IMR-90 (cell line): ENCODE measurements at regions not wholly inside any gene's neighbourhood (a gene's known extent, or its start where the extent isn't known, plus 50 kb on each side); places are given as distances from the start of the nearest gene placed in this dataset.

Source experiments
- ATAC-seq: fragments of 200-7000 bp; cut with Tn5 transposase; 2 replicates; pipeline ENCODE4 v1.9.1; 2020; ENCODE audit warnings: low read depth, mild to moderate bottlenecking, moderate library complexity
- BruUV-seq: library from RNA; stranded (reverse); fragments of 400-500 nt; replicated peaks from 2 replicates; lab custom pipeline; 2021; lab: Mats Ljungman, UMichigan
- CTCF ChIA-PET: fragments of 300-600 bp; formaldehyde crosslinking; extraction: SDS; loops from one replicate; lab custom pipeline; 2021; ENCODE audit warnings: antibody characterized with exemption; lab: Yijun Ruan, JAX
- POLR2A ChIA-PET: fragments of 300-600 bp; sonication (Branson Sonifier 250); formaldehyde crosslinking; loops from one replicate; lab custom pipeline; 2022; ENCODE audit warnings: antibody characterized with exemption; ENCODE audit not compliant: unreplicated experiment; lab: Charles Lee
- DNase-seq: peaks from one replicate; pipeline ENCODE4 v3.0.0; 2013
- H2AFZ ChIP-seq: replicated peaks from 2 replicates; pipeline ENCODE3; 2013; ENCODE audit warnings: low read length, mild to moderate bottlenecking; ENCODE audit not compliant: poor library complexity
- H2AK5ac ChIP-seq: 2 replicates; pipeline ENCODE4 v1.6.1; 2013; ENCODE audit warnings: low read depth, low read length, inconsistent platforms
- H2AK9ac ChIP-seq: replicated peaks from 2 replicates; pipeline ENCODE3; 2013; ENCODE audit warnings: mild to moderate bottlenecking, low read depth, low read length, moderate library complexity; ENCODE audit not compliant: poor library complexity
- H2BK120ac ChIP-seq: 2 replicates; pipeline ENCODE4 v1.6.1; 2013; ENCODE audit warnings: low read depth, low read length, inconsistent platforms
- H2BK15ac ChIP-seq: 3 replicates; pipeline ENCODE4 v1.6.1; 2013; ENCODE audit warnings: low read depth, low read length, inconsistent platforms
- H2BK20ac ChIP-seq: 2 replicates; pipeline ENCODE4 v1.6.1; 2013; ENCODE audit warnings: low read depth, mild to moderate bottlenecking, inconsistent platforms, low read length, moderate library complexity
- H2BK5ac ChIP-seq: 2 replicates; pipeline ENCODE4 v1.6.1; 2013; ENCODE audit warnings: mild to moderate bottlenecking, low read depth, low read length, inconsistent platforms; ENCODE audit not compliant: poor library complexity, severe bottlenecking
- H3K14ac ChIP-seq: replicated peaks from 2 replicates; pipeline ENCODE4 v1.6.1; 2013; ENCODE audit warnings: low read depth, low read length, inconsistent platforms
- H3K18ac ChIP-seq: 2 replicates; pipeline ENCODE4 v1.6.1; 2013; ENCODE audit warnings: low read depth, low read length, control low read depth
- H3K23ac ChIP-seq: 2 replicates; pipeline ENCODE4 v1.6.1; 2013; ENCODE audit warnings: low read depth, low read length, inconsistent platforms
- H3K27ac ChIP-seq: 2 replicates; pipeline ENCODE4 v1.5.1; 2013; ENCODE audit warnings: mild to moderate bottlenecking, control low read depth, low read length; ENCODE audit not compliant: insufficient read depth
- H3K27me3 ChIP-seq: 2 replicates; pipeline ENCODE4 v1.6.1; 2013; ENCODE audit warnings: low read length; ENCODE audit not compliant: control insufficient read depth, insufficient read depth
- H3K36me3 ChIP-seq: 2 replicates; pipeline ENCODE4 v1.6.1; 2013; ENCODE audit warnings: low read length, mixed read lengths; ENCODE audit not compliant: control insufficient read depth, insufficient read depth
- H3K4ac ChIP-seq: 2 replicates; pipeline ENCODE4 v1.6.1; 2013; ENCODE audit warnings: low read depth, low read length, inconsistent platforms
- H3K4me1 ChIP-seq: 2 replicates; pipeline ENCODE4 v1.6.1; 2013; ENCODE audit warnings: low read length, mixed read lengths; ENCODE audit not compliant: control insufficient read depth, insufficient read depth
- H3K4me2 ChIP-seq: 2 replicates; pipeline ENCODE4 v1.6.1; 2013; ENCODE audit warnings: low read depth, mild to moderate bottlenecking, control low read depth, low read length, moderate library complexity
- H3K4me3 ChIP-seq: 2 replicates; pipeline ENCODE4 v1.5.1; 2013; ENCODE audit warnings: low read depth, mild to moderate bottlenecking, control low read depth, low read length, moderate library complexity; ENCODE audit not compliant: insufficient read depth
- H3K56ac ChIP-seq: 2 replicates; pipeline ENCODE4 v1.6.1; 2013; ENCODE audit warnings: low read length, inconsistent platforms; ENCODE audit not compliant: insufficient read depth; ENCODE audit errors: extremely low read depth
- H3K79me1 ChIP-seq, 2 experiments: 2 replicates each; pipeline ENCODE4 v1.6.1; 2013; ENCODE audit warnings: low read length in 2 of 2, inconsistent platforms in 1 of 2, low read depth in 1 of 2
- H3K9ac ChIP-seq: 2 replicates; pipeline ENCODE4 v1.6.1; 2013; ENCODE audit warnings: low read depth, low read length, control low read depth
- H3K9me1 ChIP-seq: 2 replicates; pipeline ENCODE4 v1.6.1; 2013; ENCODE audit warnings: low read length, inconsistent platforms; ENCODE audit not compliant: insufficient read depth
- H3K9me3 ChIP-seq: 2 replicates; pipeline ENCODE4 v1.6.1; 2013; ENCODE audit warnings: low read length; ENCODE audit not compliant: control insufficient read depth, insufficient read depth
- H4K20me1 ChIP-seq: 2 replicates; pipeline ENCODE4 v1.6.1; 2013; ENCODE audit warnings: low read length, inconsistent platforms; ENCODE audit not compliant: insufficient read depth
- H4K5ac ChIP-seq: 2 replicates; pipeline ENCODE4 v1.6.1; 2013; ENCODE audit warnings: mild to moderate bottlenecking, low read depth, low read length, control low read depth
- H4K8ac ChIP-seq, 2 experiments: 2 replicates each; pipeline ENCODE4 v1.6.1; 2013; ENCODE audit warnings: low read depth in 2 of 2, low read length in 2 of 2, control low read depth in 1 of 2, inconsistent platforms in 1 of 2
- H4K91ac ChIP-seq: 2 replicates; pipeline ENCODE4 v1.6.1; 2013; ENCODE audit warnings: low read depth, low read length, inconsistent platforms; ENCODE audit not compliant: insufficient read depth
- FOS ChIP-seq: fragments of 150-350 bp; IDR thresholded peaks from 2 replicates; pipeline ENCODE4 v1.6.1; 2016; ENCODE audit warnings: low read depth, low read length
- MXI1 ChIP-seq: IDR thresholded peaks from 2 replicates; pipeline ENCODE4 v1.6.1; 2012; ENCODE audit warnings: low read depth, mild to moderate bottlenecking, low read length, moderate library complexity, borderline replicate concordance
- NFE2L2 ChIP-seq: fragments of 150-350 bp; IDR thresholded peaks from 2 replicates; pipeline ENCODE4 v1.6.1; 2016; ENCODE audit warnings: low read depth, mild to moderate bottlenecking, low read length
- USF2 ChIP-seq: fragments of 150-350 bp; IDR thresholded peaks from 2 replicates; pipeline ENCODE4 v1.6.1; 2017; ENCODE audit warnings: mild to moderate bottlenecking, antibody characterized with exemption, low read length, low read depth
- WGBS, 2 experiments: methylation state at CpG; one replicate each; pipeline versions ENCODE4 v1.1.5 to v1.1.7; 2013; ENCODE audit warnings: missing lambda C conversion rate in 2 of 2; ENCODE audit not compliant: insufficient read length in 1 of 2; ENCODE audit errors: extremely low coverage in 2 of 2; 5-methylcytosine and 5-hydroxymethylcytosine counted together
- dilution Hi-C: fragments of 300-500 bp; cut with HindIII; formaldehyde crosslinking; loops from one replicate; pipeline ENCODE4 v1.14.3; 2018; ENCODE audit warnings: low sequenced_read_pairs; ENCODE audit not compliant: unreplicated experiment
- in situ Hi-C: fragments of 300-500 bp; cut with MboI; formaldehyde crosslinking; loops from 3 replicates; pipeline ENCODE4 v1.14.3; 2019; ENCODE audit warnings: low sequenced_read_pairs, inconsistent platforms, mixed read lengths
- intact Hi-C: fragments of 100-400 bp; cut with micrococcal nuclease; formaldehyde crosslinking; loops from 2 replicates; pipeline ENCODE4 v1.10.0; 2022

GRCh38 chr2:242020196-242021004 is 150.9 kb downstream of the RTP5 start:
- H3K27me3 ChIP-seq, result peaks cover 68% of the 10 kb centered on the region

More at GRCh38 chr2:242020196-242021004, 150.9 kb downstream of the RTP5 start:
- TF ChIP-seq NFE2L2, result no peak
- TF ChIP-seq MXI1, result no peak
- no peak for TF ChIP-seq USF2
- TF ChIP-seq FOS, result no peak
- BruUV-seq, result no TSS peak
- H2BK5ac ChIP-seq, result no peak overlapping the region
- no peak overlapping the region for H3K14ac ChIP-seq
- intact Hi-C loops, result no loop called here
- H2AK9ac ChIP-seq, result no peak overlapping the region
- no peak overlapping the region for H2BK15ac ChIP-seq
- no peak overlapping the region for H2AFZ ChIP-seq
- no peak overlapping the region for H3K23ac ChIP-seq
- no peaks in the 10 kb centered on the region for H3K36me3 ChIP-seq
- WGBS, 2 experiments, result 57% methylated on average over 7 of the region's 26 CpGs; no CpG with 5 or more reads in 1 of the 2 experiments
- H4K8ac ChIP-seq, result no peak overlapping the region
- H2BK20ac ChIP-seq, result no peak overlapping the region
- in situ Hi-C loops, result no loop called here
- no peak overlapping the region for H3K4me3 ChIP-seq
- H3K9me1 ChIP-seq, result no peaks in the 10 kb centered on the region
- no peak overlapping the region for H2BK120ac ChIP-seq
- no peak overlapping the region for H3K18ac ChIP-seq
- H3K56ac ChIP-seq, result no peak overlapping the region
- H3K27ac ChIP-seq, result no peak overlapping the region
- H3K4ac ChIP-seq, result no peak overlapping the region
- no peak for DNase-seq
- H2AK5ac ChIP-seq, result no peak overlapping the region
- ChIA-PET POLR2A (no interaction called here), CTCF (interaction anchor here (1.4 kb wide), 1 partner anchor 45 kb away, joined by 4 read pairs; no protein-coding TSS in a partner anchor)
- H4K20me1 ChIP-seq, result no peaks in the 10 kb centered on the region
- dilution Hi-C loops, result no loop called here
- no peak for ATAC-seq
- no peaks in the 10 kb centered on the region for H3K4me1 ChIP-seq
- H3K79me1 ChIP-seq, result no peaks in the 10 kb centered on the region
- H4K5ac ChIP-seq, result no peak overlapping the region
- peaks cover 2% of the 10 kb centered on the region; the same call in 1 of the 2 replicates for H3K9me3 ChIP-seq
- no peak overlapping the region for H4K91ac ChIP-seq
- H3K4me2 ChIP-seq, result no peak overlapping the region
- no peak overlapping the region for H3K9ac ChIP-seq
